Loucy (cell line): ENCODE measurements at regions not wholly inside any gene's neighbourhood (a gene's known extent, or its start where the extent isn't known, plus 50 kb on each side); places are given as distances from the start of the nearest gene placed in this dataset.

ENCODE experiments used
- EZH2phosphoT487 ChIP-seq: fragments of 200-600 bp; IDR thresholded peaks from 2 replicates; pipeline ENCODE4 v1.6.1; 2018; ENCODE audit warnings: antibody characterized with exemption, mild to moderate bottlenecking, moderate library complexity, borderline replicate concordance
- TF ChIP-seq, protein P1 (sequence below): fragments of 200-600 bp; sonication (generic); conservative IDR thresholded peaks from 2 replicates; pipeline ENCODE4 v1.5.1; 2014; ENCODE audit warnings: mild to moderate bottlenecking, antibody characterized with exemption, low read length

DNA sequence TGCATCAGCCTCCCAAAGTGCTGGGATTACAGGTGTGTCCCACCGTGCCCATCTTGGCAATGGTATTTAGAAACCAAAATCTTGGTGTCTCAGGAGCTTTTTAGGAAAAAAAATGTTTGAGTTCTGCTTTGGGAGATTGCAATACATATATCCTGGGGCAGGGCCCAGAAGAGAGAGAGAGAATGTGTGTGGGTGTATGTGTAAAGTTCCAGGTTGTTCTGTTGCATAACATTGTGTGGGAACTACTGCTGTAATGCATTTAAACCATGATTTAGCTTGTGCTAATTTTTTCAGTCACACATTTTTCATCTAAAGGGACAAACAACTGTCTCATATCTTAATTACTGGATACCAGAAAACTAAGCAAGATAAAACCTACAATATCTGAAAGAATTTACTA lies 70.8 kb upstream of the NABP1 start:
- TF ChIP-seq, protein P1, sequence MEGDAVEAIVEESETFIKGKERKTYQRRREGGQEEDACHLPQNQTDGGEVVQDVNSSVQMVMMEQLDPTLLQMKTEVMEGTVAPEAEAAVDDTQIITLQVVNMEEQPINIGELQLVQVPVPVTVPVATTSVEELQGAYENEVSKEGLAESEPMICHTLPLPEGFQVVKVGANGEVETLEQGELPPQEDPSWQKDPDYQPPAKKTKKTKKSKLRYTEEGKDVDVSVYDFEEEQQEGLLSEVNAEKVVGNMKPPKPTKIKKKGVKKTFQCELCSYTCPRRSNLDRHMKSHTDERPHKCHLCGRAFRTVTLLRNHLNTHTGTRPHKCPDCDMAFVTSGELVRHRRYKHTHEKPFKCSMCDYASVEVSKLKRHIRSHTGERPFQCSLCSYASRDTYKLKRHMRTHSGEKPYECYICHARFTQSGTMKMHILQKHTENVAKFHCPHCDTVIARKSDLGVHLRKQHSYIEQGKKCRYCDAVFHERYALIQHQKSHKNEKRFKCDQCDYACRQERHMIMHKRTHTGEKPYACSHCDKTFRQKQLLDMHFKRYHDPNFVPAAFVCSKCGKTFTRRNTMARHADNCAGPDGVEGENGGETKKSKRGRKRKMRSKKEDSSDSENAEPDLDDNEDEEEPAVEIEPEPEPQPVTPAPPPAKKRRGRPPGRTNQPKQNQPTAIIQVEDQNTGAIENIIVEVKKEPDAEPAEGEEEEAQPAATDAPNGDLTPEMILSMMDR, result no peak
- TF ChIP-seq EZH2phosphoT487, result no peak
